Amniotic epithelial cell (primary cell): ENCODE measurements at regions not wholly inside any gene's neighbourhood (a gene's known extent, or its start where the extent isn't known, plus 50 kb on each side); places are given as distances from the start of the nearest gene placed in this dataset.

Experiments used
- DNase-seq: peaks from one replicate; pipeline ENCODE4 v3.0.0-alpha.2; 2010; ENCODE audit warnings: low read depth

- DNase-seq: no peak
Measured at GRCh38 chr18:47333926-47334635, 82.6 kb upstream of the SKOR2 start.

GRCh38 chr18:47331641-47332040, 80.2 kb upstream of the SKOR2 start:
- no peak for DNase-seq

DNA sequence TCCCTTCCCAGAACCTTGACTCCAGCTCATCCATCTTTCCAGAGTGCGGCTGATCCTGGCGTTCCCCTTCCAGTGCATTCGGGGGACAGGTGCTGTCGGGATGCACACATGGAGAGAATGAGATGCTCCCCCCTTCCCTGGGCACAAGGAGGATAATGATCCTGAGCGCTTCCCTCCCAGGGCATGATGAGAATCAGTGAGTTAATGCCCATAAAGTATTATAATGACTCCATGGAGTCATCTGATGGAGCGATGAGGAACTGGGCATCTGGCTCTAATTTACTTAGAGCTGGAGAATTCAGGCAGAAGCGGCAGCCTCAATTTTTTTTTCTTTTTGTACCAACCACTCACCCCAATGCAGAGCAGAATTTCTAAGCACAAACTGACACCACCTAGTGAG, 79.6 kb upstream of the SKOR2 start:
- no peak for DNase-seq

DNA sequence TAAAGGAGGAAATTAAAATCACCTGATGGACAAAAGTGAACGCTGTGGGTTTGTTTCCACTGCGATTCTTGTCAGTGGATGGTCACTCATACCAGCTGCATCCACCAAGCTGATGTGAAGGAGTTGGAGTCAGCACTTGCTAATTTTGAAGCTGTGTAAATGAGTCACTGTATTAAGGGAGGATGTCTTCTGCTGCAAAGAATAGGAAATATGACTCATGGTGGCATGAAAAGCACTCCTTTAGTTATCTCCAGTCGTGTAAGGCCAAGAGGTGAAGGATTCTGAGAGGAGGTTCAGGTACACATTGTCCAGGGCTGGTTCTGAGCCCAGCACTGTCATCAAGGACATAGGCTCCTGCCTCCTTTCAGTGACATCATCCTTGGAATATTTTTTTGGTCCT, 71.7 kb upstream of the SKOR2 start:
- DNase-seq: peak; percentile 21

DNA sequence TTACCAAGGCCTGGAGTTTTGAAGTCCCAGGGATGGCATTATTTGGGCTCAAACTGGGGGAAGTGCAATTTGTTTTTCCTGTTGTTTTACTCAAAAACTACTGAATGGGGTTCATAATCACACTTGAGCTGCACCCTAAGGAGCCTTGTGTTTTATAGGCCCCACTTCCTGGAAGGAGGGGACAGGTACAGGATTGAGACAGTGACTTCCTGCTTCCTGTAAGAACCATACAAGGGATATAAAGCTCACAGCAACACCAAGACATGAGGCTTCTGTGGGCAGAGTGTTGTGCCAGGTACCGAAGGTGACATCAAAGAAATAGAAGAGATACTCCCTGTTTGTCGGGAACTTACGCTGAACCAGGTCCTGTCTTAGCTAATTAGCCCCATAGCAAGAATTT, 70.4 kb upstream of the SKOR2 start:
- no peak for DNase-seq

- no peak for DNase-seq
Measured at GRCh38 chr18:47317824-47318508, 66.5 kb upstream of the SKOR2 start.

GRCh38 chr18:47316924-47317323, 65.5 kb upstream of the SKOR2 start:
- DNase-seq: no peak

- DNase-seq: peak; percentile 1
Measured at GRCh38 chr18:47313901-47314300, 62.4 kb upstream of the SKOR2 start.

GRCh38 chr18:47311585-47311984, 60.1 kb upstream of the SKOR2 start:
- DNase-seq: no peak
